ENCODE measurements at regions not wholly inside any gene's neighbourhood (a gene's known extent, or its start where the extent isn't known, plus 50 kb on each side); places are given as distances from the start of the nearest gene placed in this dataset.
"Not testable (repeated sequence)": the region's sequence is repeated elsewhere in the genome, so short reads cannot be mapped to it uniquely, and the experiment has no call there.

DNA sequence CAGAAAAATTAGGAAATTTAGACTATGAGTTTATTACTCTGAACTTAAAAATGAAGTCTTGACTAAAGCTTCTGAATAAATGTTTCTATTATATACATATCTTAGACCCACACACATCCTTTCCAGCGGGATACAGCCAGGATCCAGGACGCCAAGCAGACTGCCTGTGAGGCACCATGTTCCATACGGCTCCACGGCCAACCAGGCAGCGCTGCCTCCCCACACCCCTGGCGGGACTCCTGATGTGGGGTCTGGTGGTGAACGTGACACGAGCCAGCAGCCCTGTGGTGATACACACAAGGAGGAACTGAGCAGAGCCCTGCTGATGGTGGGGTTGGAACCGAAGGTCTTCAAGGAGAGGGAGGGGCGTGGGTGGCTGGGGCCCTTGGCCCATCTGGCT, 59.8 kb upstream of the TNK2 start:
- not testable (repeated sequence) for TF ChIP-seq POLR2A, POLR2AphosphoS5 (IDR thresholded peaks at IDR 0.05; ENCODE audit: low read depth, low read length)

All from GM12892 (cell line).